GM23338 (cell line): ENCODE measurements at regions not wholly inside any gene's neighbourhood (a gene's known extent, or its start where the extent isn't known, plus 50 kb on each side); places are given as distances from the start of the nearest gene placed in this dataset.

Source experiments
- CREB1 ChIP-seq: fragments of 250-450 bp; sonication (Bioruptor Pico); IDR thresholded peaks from 2 replicates; pipeline ENCODE4 v1.5.0; 2020; ENCODE audit warnings: low read depth, mild to moderate bottlenecking, moderate library complexity
- ETS1 ChIP-seq: IDR thresholded peaks from 2 replicates; pipeline ENCODE4 v1.6.1; 2016; ENCODE audit warnings: antibody characterized with exemption
- EZH2 ChIP-seq: fragments of 200-600 bp; sonication (generic); IDR thresholded peaks from one replicate; pipeline ENCODE4 v1.8.0; 2017; ENCODE audit warnings: antibody characterized with exemption, mild to moderate bottlenecking, low read depth; ENCODE audit not compliant: unreplicated experiment
- EZH2phosphoT487 ChIP-seq: fragments of 200-600 bp; sonication (generic); IDR thresholded peaks from one replicate; pipeline ENCODE4 v1.8.1; 2018; ENCODE audit warnings: antibody characterized with exemption; ENCODE audit not compliant: unreplicated experiment
- JUNB ChIP-seq: IDR thresholded peaks from one replicate; pipeline ENCODE4 v1.6.1; 2016; ENCODE audit warnings: antibody characterized with exemption; ENCODE audit not compliant: unreplicated experiment
- NANOG ChIP-seq: IDR thresholded peaks from 2 replicates; pipeline ENCODE4 v1.6.1; 2016; ENCODE audit warnings: antibody characterized with exemption, borderline replicate concordance
- POLR2AphosphoS5 ChIP-seq: IDR thresholded peaks from 2 replicates; pipeline ENCODE4 v1.6.1; 2016; ENCODE audit warnings: antibody characterized with exemption, low read depth
- REST ChIP-seq: IDR thresholded peaks from one replicate; pipeline ENCODE4 v1.6.1; 2018; ENCODE audit warnings: antibody characterized with exemption; ENCODE audit not compliant: unreplicated experiment
- STAT1 ChIP-seq: IDR thresholded peaks from one replicate; pipeline ENCODE4 v1.6.1; 2016; ENCODE audit warnings: antibody characterized with exemption; ENCODE audit not compliant: unreplicated experiment
- ZNF114 ChIP-seq: fragments of 250-450 bp; sonication (Bioruptor Pico); IDR thresholded peaks from 2 replicates; pipeline ENCODE4 v1.5.0; 2020; ENCODE audit warnings: mild to moderate bottlenecking, moderate library complexity
- TF ChIP-seq, protein P1 (sequence below), 2 experiments: fragments of 200-600 bp in 1 of 2; sonication (generic) in 1 of 2; conservative IDR thresholded peaks; 2 replicates each; pipeline versions ENCODE4 v1.5.1 to v1.6.1; 2016 to 2017; ENCODE audit warnings: antibody characterized with exemption in 2 of 2, low read depth in 2 of 2, mild to moderate bottlenecking in 2 of 2, moderate library complexity in 1 of 2
- TF ChIP-seq, protein P2 (sequence below): fragments of 250-450 bp; sonication (Bioruptor Pico); IDR thresholded peaks from 2 replicates; pipeline ENCODE4 v1.5.0; 2020; ENCODE audit warnings: mild to moderate bottlenecking, moderate library complexity

DNA sequence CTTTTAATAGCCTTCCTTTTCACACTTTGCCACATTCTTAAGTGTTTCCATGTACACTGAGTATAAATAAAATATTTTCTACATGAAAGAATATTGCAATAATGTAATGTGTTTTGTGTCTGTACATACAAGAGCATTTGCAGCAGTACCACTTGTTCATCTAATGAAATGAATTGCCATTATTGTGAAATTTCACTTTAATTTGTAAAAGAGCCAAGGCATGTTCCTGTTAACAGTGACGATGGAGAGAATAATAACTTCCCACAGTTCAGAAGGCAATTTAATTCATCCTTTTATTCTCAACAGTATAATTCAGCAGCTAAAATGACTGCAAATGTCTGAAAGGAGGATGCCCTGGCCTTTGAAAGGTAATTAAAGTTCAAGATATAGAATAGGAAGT, 853.9 kb downstream of the LRRTM4 start:
- TF ChIP-seq, protein P1, sequence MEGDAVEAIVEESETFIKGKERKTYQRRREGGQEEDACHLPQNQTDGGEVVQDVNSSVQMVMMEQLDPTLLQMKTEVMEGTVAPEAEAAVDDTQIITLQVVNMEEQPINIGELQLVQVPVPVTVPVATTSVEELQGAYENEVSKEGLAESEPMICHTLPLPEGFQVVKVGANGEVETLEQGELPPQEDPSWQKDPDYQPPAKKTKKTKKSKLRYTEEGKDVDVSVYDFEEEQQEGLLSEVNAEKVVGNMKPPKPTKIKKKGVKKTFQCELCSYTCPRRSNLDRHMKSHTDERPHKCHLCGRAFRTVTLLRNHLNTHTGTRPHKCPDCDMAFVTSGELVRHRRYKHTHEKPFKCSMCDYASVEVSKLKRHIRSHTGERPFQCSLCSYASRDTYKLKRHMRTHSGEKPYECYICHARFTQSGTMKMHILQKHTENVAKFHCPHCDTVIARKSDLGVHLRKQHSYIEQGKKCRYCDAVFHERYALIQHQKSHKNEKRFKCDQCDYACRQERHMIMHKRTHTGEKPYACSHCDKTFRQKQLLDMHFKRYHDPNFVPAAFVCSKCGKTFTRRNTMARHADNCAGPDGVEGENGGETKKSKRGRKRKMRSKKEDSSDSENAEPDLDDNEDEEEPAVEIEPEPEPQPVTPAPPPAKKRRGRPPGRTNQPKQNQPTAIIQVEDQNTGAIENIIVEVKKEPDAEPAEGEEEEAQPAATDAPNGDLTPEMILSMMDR (conservative IDR thresholded peaks at IDR 0.05; ENCODE audit: low read depth in 2 of 2) = no peak
- TF ChIP-seq EZH2 (no peak), ETS1 (no peak), EZH2phosphoT487 (no peak), NANOG (no peak), POLR2AphosphoS5 (no peak), ZNF114 (no peak), REST (no peak), CREB1 (CRISPR knock-in tag) (no peak), JUNB (no peak), STAT1 (no peak)
- TF ChIP-seq, protein P2, sequence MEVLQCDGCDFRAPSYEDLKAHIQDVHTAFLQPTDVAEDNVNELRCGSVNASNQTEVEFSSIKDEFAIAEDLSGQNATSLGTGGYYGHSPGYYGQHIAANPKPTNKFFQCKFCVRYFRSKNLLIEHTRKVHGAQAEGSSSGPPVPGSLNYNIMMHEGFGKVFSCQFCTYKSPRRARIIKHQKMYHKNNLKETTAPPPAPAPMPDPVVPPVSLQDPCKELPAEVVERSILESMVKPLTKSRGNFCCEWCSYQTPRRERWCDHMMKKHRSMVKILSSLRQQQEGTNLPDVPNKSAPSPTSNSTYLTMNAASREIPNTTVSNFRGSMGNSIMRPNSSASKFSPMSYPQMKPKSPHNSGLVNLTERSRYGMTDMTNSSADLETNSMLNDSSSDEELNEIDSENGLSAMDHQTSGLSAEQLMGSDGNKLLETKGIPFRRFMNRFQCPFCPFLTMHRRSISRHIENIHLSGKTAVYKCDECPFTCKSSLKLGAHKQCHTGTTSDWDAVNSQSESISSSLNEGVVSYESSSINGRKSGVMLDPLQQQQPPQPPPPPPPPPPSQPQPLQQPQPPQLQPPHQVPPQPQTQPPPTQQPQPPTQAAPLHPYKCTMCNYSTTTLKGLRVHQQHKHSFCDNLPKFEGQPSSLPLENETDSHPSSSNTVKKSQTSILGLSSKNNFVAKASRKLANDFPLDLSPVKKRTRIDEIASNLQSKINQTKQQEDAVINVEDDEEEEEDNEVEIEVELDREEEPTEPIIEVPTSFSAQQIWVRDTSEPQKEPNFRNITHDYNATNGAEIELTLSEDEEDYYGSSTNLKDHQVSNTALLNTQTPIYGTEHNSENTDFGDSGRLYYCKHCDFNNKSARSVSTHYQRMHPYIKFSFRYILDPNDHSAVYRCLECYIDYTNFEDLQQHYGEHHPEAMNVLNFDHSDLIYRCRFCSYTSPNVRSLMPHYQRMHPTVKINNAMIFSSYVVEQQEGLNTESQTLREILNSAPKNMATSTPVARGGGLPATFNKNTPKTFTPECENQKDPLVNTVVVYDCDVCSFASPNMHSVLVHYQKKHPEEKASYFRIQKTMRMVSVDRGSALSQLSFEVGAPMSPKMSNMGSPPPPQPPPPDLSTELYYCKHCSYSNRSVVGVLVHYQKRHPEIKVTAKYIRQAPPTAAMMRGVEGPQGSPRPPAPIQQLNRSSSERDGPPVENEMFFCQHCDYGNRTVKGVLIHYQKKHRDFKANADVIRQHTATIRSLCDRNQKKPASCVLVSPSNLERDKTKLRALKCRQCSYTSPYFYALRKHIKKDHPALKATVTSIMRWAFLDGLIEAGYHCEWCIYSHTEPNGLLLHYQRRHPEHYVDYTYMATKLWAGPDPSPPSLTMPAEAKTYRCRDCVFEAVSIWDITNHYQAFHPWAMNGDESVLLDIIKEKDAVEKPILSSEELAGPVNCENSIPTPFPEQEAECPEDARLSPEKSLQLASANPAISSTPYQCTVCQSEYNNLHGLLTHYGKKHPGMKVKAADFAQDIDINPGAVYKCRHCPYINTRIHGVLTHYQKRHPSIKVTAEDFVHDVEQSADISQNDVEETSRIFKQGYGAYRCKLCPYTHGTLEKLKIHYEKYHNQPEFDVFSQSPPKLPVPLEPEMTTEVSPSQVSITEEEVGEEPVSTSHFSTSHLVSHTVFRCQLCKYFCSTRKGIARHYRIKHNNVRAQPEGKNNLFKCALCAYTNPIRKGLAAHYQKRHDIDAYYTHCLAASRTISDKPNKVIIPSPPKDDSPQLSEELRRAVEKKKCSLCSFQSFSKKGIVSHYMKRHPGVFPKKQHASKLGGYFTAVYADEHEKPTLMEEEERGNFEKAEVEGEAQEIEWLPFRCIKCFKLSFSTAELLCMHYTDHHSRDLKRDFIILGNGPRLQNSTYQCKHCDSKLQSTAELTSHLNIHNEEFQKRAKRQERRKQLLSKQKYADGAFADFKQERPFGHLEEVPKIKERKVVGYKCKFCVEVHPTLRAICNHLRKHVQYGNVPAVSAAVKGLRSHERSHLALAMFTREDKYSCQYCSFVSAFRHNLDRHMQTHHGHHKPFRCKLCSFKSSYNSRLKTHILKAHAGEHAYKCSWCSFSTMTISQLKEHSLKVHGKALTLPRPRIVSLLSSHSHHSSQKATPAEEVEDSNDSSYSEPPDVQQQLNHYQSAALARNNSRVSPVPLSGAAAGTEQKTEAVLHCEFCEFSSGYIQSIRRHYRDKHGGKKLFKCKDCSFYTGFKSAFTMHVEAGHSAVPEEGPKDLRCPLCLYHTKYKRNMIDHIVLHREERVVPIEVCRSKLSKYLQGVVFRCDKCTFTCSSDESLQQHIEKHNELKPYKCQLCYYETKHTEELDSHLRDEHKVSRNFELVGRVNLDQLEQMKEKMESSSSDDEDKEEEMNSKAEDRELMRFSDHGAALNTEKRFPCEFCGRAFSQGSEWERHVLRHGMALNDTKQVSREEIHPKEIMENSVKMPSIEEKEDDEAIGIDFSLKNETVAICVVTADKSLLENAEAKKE (CRISPR knock-in tag) = no peak
